Body of pancreas (tissue), 4 donors: ENCODE measurements at regions not wholly inside any gene's neighbourhood (a gene's known extent, or its start where the extent isn't known, plus 50 kb on each side); places are given as distances from the start of the nearest gene placed in this dataset.
"Not testable (repeated sequence)": the region's sequence is repeated elsewhere in the genome, so short reads cannot be mapped to it uniquely, and the experiment has no call there.

ENCODE experiments used
- ATAC-seq: fragments of 150-250 bp; one replicate; pipeline ENCODE4 v1.9.1; 2016
- DNase-seq, 4 donors: peaks; one replicate each; pipeline ENCODE4 v3.0.0-alpha.2; 2019
- H3K27ac ChIP-seq, 4 donors: fragments of 200-600 bp; sonication (generic); 1 replicate in 3 of 4; 2 replicates in 1 of 4; pipeline versions ENCODE4 v1.5.1 to v1.6.1; 2016 to 2019; ENCODE audit warnings: mild to moderate bottlenecking in 1 of 4, mixed read lengths in 1 of 4, moderate library complexity in 1 of 4
- H3K27me3 ChIP-seq, 2 donors: fragments of 200-600 bp; sonication (generic); one replicate each; pipeline ENCODE4 v1.6.0; 2016; ENCODE audit warnings: mild to moderate bottlenecking in 1 of 2
- H3K36me3 ChIP-seq, 2 donors: fragments of 200-600 bp; sonication (generic); replicated peaks in 1 of 2; 2 replicates each; pipeline ENCODE4 v1.5.1; 2016; ENCODE audit warnings: low read depth in 2 of 2; ENCODE audit not compliant: insufficient read depth in 1 of 2
- H3K4me1 ChIP-seq: fragments of 200-600 bp; sonication (generic); one replicate; pipeline ENCODE4 v1.6.0; 2016
- H3K4me3 ChIP-seq, 2 donors: fragments of 200-600 bp; sonication (generic); 1 replicate in 1 of 2; 2 replicates in 1 of 2; pipeline ENCODE4 v1.5.1; 2016 to 2019
- H3K9me3 ChIP-seq, 3 donors: fragments of 200-600 bp; sonication (generic); 1 replicate in 2 of 3; 2 replicates in 1 of 3; pipeline ENCODE4 v1.5.1; 2016
- POLR2A ChIP-seq, 3 donors: fragments of 450-650 bp; IDR thresholded peaks; one replicate each; pipeline ENCODE4 v1.6.1; 2016; ENCODE audit warnings: antibody characterized with exemption in 3 of 3, mild to moderate bottlenecking in 2 of 3
- WGBS, 2 donors: methylation state at CpG; one replicate each; pipeline ENCODE4 v1.1.5; 2017; 5-methylcytosine and 5-hydroxymethylcytosine counted together
- intact Hi-C: fragments of 100-400 bp; cut with DNase I; formaldehyde crosslinking; loops from one replicate; pipeline ENCODE4 v1.15.1; 2023
- TF ChIP-seq, protein P1 (sequence below), 7 experiments: fragments of 450-650 bp in 4 of 7; fragments of 200-600 bp in 3 of 7; sonication (generic) in 3 of 7; IDR thresholded peaks; one replicate each; pipeline ENCODE4 v1.5.1; 2016 to 2019; ENCODE audit warnings: antibody characterized with exemption in 7 of 7

DNA sequence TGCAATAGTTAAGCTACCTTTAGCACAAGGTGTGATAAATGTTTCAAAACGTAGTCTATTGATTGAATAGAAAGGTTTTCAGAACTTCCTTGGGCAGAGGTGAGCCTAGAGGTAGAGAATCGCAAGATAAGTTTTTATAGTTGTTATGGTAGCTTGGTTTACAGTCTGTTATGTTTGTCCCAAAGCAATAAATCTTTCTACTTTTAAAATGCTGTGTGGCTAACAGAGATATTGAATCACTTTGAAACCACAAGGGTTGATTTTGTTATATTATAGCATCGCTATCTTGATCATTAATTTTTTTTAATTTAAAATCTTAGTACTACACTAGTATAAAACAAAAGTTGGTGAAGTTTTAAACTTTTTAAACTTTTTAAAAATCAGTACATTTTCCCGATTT is 126.7 kb downstream of the TMEM182 start:
- Histone ChIP-seq H3K36me3 (no peaks in the 10 kb centered on the region), H3K27ac (no peak overlapping the region), H3K27me3 (no peaks in the 10 kb centered on the region), H3K9me3 (no peaks in the 10 kb centered on the region), H3K4me1 (no peaks in the 10 kb centered on the region), H3K4me3 (no peak overlapping the region)
- TF ChIP-seq, protein P1, sequence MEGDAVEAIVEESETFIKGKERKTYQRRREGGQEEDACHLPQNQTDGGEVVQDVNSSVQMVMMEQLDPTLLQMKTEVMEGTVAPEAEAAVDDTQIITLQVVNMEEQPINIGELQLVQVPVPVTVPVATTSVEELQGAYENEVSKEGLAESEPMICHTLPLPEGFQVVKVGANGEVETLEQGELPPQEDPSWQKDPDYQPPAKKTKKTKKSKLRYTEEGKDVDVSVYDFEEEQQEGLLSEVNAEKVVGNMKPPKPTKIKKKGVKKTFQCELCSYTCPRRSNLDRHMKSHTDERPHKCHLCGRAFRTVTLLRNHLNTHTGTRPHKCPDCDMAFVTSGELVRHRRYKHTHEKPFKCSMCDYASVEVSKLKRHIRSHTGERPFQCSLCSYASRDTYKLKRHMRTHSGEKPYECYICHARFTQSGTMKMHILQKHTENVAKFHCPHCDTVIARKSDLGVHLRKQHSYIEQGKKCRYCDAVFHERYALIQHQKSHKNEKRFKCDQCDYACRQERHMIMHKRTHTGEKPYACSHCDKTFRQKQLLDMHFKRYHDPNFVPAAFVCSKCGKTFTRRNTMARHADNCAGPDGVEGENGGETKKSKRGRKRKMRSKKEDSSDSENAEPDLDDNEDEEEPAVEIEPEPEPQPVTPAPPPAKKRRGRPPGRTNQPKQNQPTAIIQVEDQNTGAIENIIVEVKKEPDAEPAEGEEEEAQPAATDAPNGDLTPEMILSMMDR (IDR thresholded peaks at IDR 0.05): no peak
- no peak for TF ChIP-seq POLR2A (IDR thresholded peaks at IDR 0.05)
- WGBS, 2 donors: 54 to 59% methylated on average over 4 of the region's 4 CpGs
- intact Hi-C loops: no loop called here
- ATAC-seq: no peak
- DNase-seq: no peak

DNA sequence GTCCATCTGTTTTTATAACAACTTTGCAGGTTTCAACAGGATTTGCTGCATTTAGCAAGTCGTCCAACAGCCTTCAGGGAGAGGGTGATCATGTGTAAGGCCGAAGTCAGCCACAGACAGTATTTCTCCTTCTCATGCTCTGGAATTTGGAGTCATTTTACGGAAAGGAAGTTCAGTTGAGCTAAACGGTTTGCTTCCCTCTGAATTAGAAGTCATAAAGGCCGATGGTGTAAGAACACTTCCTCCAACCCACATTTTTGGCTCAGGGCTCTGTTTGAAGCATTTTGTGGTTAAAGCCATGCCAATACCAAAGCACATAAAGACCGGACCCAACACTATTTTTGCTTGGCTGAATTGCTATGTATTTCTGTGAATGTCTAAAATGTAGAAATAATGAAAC is 129.5 kb downstream of the TMEM182 start:
- ATAC-seq: no peak
- H3K36me3 ChIP-seq: no peaks in the 10 kb centered on the region
- no peak overlapping the region for H3K4me3 ChIP-seq
- H3K27ac ChIP-seq: no peak overlapping the region
- 55 to 73% methylated on average over 6 of the region's 6 CpGs for WGBS, 2 donors
- DNase-seq: no peak
- H3K27me3 ChIP-seq: no peaks in the 10 kb centered on the region
- H3K9me3 ChIP-seq: no peaks in the 10 kb centered on the region
- no peak for TF ChIP-seq POLR2A (IDR thresholded peaks at IDR 0.05)
- TF ChIP-seq, protein P1 (IDR thresholded peaks at IDR 0.05): no peak
- intact Hi-C loops: no loop called here
- H3K4me1 ChIP-seq: no peaks in the 10 kb centered on the region

DNA sequence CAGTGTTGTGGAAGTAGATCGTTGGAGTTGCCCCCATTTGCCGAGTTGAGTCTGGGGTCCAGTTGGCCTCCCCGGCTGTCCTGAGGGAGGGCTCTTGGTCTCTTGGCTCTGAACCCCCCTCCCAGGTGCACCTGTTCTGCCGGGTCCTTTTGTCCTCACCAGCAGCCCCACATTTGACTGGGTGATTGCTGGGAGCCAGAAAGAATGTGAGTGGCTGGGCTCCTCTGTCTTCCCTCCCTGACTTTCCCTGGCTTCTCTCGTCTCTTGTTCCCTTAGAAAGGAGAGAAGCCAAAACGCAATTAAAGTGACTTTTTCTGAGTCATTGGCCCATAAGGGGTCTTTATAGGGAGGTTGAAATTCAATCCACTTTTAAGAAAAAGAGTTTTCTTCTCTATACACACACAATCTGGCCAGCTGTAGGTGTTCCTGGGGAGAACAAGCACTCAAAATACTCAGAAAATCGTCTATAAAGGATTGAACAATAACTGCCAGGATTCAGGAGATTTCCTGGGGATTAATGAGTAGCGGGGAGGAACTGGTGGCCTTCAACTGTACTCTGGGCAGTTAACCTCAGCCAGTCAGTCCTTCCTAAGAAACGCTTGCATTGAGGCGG is 131.0 kb downstream of the TMEM182 start:
- no peak for ATAC-seq

DNA sequence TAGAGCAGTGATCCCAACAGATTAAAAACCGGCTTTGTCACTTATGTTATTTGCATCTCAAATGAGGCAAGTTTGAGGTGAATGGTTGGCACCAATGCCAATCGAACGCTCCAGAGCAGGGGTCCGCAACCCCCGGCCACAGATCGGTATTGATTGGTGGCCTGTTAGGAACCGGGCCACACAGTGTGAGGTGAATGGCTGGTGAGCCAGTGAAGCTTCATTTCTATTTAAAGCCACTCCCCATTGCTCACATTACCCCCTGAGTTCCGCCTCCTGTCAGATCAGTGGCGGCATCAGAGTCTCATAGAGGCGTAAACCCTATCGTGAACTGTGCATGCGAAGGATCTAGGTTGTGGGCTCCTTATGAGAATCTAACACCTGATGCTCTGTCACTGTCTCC is 132.0 kb downstream of the TMEM182 start:
- no peaks in the 10 kb centered on the region for H3K4me1 ChIP-seq
- no peaks in the 10 kb centered on the region for H3K9me3 ChIP-seq
- TF ChIP-seq, protein P1 (IDR thresholded peaks at IDR 0.05): no peak
- H3K27me3 ChIP-seq: no peaks in the 10 kb centered on the region
- DNase-seq (no peak), ATAC-seq (no peak)
- H3K27ac ChIP-seq: no peak overlapping the region
- WGBS, 2 donors: 84 to 91% methylated on average over 12 of the region's 12 CpGs
- no peaks in the 10 kb centered on the region for H3K36me3 ChIP-seq
- no peak overlapping the region for H3K4me3 ChIP-seq
- intact Hi-C loops: no loop called here

More for the DNA sequence above, 131.0 kb downstream of the TMEM182 start:
- Histone ChIP-seq H3K27ac (no peak overlapping the region), H3K4me3 (no peak overlapping the region), H3K9me3 (no peaks in the 10 kb centered on the region), H3K36me3 (no peaks in the 10 kb centered on the region), H3K27me3 (no peaks in the 10 kb centered on the region), H3K4me1 (no peaks in the 10 kb centered on the region)
- intact Hi-C loops: no loop called here
- 68 to 77% methylated on average over 10 of the region's 10 CpGs for WGBS, 2 donors
- no peak for TF ChIP-seq POLR2A (IDR thresholded peaks at IDR 0.05)
- TF ChIP-seq, protein P1 (IDR thresholded peaks at IDR 0.05): no peak
- no peak for DNase-seq

DNA sequence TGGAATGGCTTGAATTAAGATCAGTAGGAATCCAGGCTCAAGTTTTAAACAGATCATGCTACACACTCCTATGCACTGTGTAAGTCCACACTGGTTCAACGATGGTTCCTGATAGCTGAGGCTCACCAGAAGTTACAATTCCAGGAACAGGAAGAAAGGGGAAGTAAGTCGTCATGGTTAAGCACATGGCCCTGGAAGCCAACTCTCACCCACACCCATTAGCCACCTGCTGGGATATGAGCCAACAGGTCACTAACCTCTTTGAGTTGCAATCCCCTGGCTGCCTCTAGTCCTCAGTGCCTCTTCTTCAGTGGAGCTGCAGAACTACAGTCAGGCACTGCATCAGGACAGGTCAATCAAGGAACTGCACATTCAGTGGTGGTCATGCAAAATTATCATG is 133.5 kb downstream of the TMEM182 start:
- H3K36me3 ChIP-seq: no peaks in the 10 kb centered on the region
- H3K27ac ChIP-seq: no peak overlapping the region
- no peaks in the 10 kb centered on the region for H3K27me3 ChIP-seq
- intact Hi-C loops: no loop called here
- no peaks in the 10 kb centered on the region for H3K9me3 ChIP-seq
- DNase-seq (no peak), ATAC-seq (no peak)
- H3K4me1 ChIP-seq: no peaks in the 10 kb centered on the region
- TF ChIP-seq POLR2A (IDR thresholded peaks at IDR 0.05): no peak
- TF ChIP-seq, protein P1 (IDR thresholded peaks at IDR 0.05): no peak
- 42 to 46% methylated on average over 2 of the region's 2 CpGs for WGBS, 2 donors
- H3K4me3 ChIP-seq: no peak overlapping the region

DNA sequence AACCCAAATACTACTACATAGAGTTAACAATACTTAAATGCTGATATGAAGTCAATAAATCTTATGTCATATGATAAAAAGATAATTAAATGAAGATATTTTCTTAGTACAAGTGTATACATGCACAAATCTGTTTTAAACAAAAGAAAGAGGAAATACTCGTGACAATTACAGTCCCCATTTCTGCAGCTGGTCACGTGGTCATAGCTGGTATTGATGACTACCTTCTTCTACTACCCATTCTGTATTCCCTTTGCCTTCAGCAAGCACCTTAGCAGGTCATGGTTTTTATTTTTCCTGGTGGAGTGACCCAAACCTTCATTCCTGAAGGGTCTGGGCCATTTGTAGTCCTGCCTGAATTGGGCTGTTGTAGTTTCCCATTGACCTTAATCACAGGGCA is 147.4 kb downstream of the TMEM182 start:
- H3K4me3 ChIP-seq, H3K9me3 ChIP-seq, H3K4me1 ChIP-seq, ATAC-seq, DNase-seq, H3K36me3 ChIP-seq, H3K27me3 ChIP-seq, intact Hi-C loops, H3K27ac ChIP-seq: not testable (repeated sequence)
- WGBS, 2 donors: 52% methylated on average over 2 of the region's 2 CpGs
